Left cardiac atrium (tissue), 4 donors: ENCODE measurements at regions not wholly inside any gene's neighbourhood (a gene's known extent, or its start where the extent isn't known, plus 50 kb on each side); places are given as distances from the start of the nearest gene placed in this dataset.

Experiments used
- ATAC-seq, 2 donors: fragments of 200-7000 bp; cut with Tn5 transposase; one replicate each; pipeline ENCODE4 v1.9.1; 2020; ENCODE audit warnings: mild to moderate bottlenecking in 2 of 2, moderate library complexity in 2 of 2
- DNase-seq: peaks from one replicate; pipeline ENCODE4 v3.0.0-alpha.2; 2020
- intact Hi-C, 2 donors: fragments of 100-400 bp; cut with DNase I; formaldehyde crosslinking; loops; one replicate each; pipeline versions ENCODE4 v1.14.1 to v1.15.1; 2022 to 2023
- donor health status: DM: no; HTN: yes; CAD: no.
- donor health status: DM: no; HTN: yes; CAD: no; lungs with severe emphysema.
- donor health status: DM: yes; HTN: yes; CAD: no.
- donor health status: Dilated cardiomyopathy.

DNA sequence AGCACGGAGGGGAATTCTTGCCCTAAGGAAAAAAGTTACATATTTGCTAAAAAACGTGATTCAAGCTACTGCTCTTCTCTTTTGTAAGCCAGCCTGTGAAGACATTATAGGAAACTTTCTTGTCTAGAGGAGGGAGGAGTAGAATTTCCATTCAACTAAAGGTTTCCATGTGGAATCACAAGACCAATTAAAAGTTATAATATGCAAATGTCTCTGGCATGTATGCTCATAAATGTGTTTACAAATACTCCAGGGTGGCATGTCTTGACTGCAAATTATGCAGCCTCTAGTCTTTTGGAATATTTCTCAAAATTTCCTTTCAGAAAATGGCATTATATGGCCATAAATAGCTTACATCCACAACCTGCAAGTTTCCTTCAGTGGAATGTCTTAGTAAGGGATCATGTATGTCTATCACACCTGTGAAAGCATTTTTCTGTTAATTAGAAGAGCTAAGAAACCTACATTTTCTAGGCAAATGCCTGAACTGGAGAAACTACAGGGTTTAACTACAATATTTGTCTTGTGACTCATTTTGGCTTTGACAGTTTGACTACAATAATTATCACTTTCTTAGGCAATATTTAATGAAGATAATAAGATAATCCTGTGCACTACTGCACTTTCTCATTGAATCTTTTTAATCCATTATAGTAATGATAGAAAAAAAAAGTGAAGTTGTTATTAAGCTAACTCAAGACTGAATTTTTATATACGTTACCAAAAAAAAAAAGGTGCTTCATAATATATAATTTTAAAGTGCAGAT, 111.1 kb upstream of the C10orf90 start:
- DNase-seq (no peak), ATAC-seq (no peak)
- intact Hi-C loops, result no loop called here

DNA sequence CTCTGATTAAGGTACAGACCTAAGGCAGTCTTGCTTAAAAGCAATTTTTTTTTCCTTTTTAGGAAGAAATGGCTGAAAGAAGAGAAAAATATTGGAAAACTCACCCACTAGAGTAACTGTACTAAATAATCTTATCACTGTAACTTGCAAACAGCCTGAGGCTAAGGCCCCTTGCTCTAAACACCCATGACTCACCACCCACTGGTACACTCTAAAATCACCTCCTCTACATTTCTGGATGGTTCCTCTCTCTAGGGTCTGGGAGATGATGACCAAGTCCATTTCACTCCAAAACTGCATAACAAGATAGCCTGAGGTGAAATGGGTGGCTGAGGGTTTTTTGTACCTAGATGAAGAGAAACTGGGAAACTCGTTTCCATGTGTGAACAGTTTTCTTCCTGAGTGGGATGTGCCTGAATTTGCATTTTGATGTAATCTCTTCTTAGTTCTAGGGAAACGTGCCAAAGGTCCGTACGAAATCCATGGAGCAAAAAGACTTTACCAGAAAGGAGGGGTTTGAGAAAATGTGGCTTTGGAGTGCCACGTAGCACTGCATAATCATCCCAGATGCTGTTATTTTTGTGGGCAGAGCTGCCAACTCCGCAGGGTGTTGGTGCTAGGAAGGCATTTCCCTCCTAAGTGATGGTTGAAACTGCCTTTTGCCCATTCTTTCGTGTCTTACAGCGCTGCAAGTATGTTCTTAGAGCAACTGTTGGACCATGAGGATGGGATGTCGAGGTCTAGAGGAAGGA, 113.5 kb upstream of the C10orf90 start:
- intact Hi-C loops, result no loop called here
- ATAC-seq (no peak), DNase-seq (no peak)

DNA sequence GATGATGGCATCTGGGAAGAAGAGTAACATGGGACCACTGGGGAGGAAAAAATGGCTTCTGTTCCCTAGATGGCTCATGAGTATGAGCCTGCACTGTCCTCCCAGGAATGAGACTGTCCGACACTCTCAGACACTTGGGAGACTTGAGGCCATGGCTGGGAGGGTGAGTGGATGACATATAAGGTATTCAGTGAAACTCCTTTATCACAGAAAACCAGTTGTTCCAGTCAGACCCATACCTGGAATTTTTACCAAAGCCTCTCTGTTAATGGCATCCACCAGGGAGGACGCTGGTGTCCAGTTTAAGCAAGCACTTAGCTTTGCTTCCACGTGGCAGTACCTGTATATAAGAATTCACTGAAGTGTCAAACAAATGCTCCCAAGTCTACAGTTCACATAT, 116.7 kb upstream of the C10orf90 start:
- DNase-seq (no peak), ATAC-seq (no peak)
- intact Hi-C loops, result no loop called here

DNA sequence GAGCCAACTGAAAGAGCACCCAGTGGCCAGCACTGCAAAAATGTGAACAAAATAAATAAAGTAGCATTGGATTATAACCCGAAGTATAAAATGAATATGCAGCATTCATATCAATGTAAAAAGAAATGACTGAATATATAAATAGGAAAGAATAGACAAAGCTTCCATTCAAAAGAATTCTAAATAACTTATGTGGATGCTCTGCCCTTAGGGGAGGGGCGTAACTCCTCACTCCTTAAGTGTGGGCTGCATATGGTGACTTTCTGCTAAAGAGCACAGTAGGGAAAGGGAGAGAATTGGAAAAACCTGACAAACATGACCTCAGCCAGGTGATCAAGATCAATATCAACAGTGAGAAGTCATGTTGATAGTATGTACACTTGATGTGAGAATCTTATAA, 109.9 kb upstream of the DOCK1 start:
- DNase-seq (no peak), ATAC-seq (no peak)
- intact Hi-C loops, result no loop called here

DNA sequence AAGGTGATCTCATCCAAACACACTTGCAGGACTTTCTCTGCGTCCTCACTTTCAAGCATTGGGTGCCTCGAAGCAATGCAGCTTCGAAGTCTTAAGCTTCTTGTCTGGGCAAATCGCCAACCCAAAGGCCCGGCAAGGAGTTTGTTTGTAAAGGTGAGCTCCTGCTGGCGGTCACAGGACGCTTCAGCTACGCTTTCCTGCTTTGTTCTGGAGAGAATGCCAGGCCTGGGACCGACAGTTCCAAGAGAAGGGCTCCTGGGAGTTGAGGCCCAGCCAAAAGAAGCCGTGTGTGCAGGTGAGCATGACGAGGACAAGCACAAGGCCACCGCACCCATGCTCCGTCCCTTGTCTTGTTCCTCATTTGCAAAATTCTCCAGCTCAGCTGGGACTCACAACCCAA, 106.6 kb upstream of the DOCK1 start:
- ATAC-seq (no peak), DNase-seq (no peak)
- intact Hi-C loops, result no loop called here

DNA sequence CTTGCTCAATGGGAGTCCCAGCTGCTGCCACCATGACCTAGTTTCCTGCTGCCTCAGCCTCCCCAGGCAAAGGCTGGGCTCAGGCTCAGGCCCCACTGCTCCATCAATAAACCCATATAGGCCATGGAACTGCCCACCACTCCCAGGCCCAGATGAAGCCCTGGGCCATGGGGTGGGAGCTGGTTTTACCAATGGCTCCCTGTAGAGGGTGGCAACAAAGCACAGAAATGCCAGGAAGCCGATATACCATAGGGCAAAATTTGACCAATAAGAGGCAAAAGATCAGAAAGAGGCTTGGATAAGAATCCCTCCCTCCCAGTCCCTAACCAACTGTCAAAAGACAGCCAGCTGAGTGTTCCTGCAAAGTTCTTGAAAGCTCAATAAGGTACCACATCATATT, 101.8 kb upstream of the DOCK1 start:
- intact Hi-C loops, result no loop called here
- DNase-seq, result no peak
- no peak for ATAC-seq

DNA sequence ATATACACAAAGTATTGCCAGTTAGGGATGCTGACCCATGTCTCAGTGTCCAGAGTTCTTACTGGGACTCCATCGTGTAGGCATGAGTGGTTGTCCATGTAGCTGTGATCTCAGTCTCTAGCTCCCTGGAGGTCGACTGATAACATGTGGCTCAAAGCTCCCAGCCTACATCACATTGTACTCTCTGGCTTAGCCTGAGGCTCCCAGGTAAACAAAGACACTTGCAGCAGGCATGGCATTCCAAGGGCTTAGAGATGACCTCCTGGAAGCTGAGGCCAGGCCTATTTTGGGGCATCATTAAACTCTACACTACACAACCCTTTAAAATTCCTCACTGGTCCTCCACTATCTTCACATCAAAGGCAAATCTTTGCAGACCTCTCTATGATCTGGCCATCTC, 100.8 kb upstream of the DOCK1 start:
- ATAC-seq, result no peak
- intact Hi-C loops, result no loop called here
- DNase-seq, result no peak

DNA sequence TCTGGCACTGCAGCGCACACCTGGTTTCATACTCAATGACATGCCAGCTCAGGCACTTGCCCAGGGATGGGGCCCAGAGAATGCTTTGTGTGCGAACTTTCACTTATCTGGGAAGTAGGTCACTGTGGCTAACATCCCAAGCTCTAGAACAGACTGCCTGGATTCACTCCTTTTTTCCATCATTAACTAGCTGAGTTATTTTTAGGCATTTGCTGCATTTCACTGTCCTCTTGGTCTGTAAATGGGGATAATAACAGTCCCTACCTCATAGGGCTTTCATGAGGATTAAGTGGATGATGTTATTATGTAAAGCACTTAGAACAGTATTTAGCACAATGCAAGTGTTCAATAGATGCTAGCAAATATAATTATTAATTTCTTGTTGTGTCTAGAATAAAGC, 98.7 kb upstream of the DOCK1 start:
- no peak for DNase-seq
- ATAC-seq, result no peak
- intact Hi-C loops, result no loop called here

DNA sequence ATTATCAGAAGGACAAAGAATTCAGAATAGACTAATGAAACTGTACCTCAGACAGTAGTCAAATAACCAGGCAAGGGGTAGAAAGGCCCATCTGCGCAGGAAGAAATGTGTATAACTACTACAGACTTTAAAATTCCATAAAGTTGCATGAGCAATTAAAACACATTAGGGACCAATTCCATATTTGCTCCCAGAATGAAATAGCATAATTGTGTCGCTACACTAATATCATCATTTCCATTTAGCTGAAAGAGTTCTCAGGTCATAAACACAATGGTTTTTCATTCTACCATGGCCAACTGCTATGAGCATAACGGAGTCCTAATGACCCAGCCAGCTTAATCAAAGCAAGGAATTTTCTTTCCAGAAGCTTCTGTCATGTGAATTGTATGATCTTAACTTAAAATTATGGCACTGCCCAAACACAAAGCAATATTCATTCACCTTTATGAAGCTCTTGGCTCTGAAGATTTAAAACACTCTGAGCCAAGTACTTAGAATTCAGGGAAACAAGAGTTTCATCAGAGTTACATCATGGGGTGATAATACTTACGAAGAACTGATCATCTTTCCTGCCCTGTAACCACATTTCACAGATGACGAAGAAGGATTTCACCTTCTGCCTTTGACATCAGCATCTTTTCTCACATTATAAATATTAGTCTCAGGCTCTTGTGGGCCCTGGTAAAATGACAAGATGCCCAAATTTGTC, 98.1 kb upstream of the DOCK1 start:
- DNase-seq, result no peak
- intact Hi-C loops, result no loop called here
- ATAC-seq, result no peak

DNA sequence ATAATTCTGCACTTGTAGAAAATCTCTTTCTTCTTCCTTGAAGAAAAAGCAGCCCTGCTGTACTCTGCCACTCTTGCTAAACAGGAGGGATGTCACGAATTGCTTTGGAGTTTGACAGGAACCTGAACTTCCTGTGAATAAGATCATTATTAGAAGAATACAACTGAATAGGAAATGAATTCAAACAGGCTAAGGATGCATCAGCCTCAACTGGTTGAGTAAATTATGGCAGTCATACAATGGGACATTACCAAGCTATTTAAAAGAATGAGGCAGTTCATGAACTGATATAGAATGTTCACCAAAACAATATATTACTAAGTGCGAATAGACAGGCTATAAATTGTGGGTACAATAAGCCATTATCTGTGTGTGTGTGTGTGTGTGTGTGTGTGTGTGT, 97.1 kb upstream of the DOCK1 start:
- ATAC-seq (no peak), DNase-seq (no peak)
- intact Hi-C loops, result no loop called here

DNA sequence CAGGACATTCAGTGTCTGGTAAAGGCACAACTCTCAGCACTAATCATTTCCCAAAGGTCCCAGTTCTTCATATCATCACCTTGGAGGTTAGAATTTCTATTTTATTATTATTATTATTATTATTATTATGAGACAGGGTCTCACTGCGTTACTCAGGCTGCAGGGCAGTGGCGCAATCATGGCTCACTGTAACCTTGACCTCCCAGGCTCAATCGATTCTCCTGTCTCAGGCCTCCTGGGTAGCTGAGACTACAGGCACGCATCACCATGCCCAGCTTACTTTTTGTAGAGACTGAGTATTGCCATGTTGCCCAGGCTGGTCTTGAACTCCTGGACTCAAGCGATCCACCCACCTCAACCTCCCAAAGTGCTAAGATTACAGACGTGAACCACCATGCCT, 91.8 kb upstream of the DOCK1 start:
- ATAC-seq (no peak), DNase-seq (no peak)
- intact Hi-C loops, result no loop called here

DNA sequence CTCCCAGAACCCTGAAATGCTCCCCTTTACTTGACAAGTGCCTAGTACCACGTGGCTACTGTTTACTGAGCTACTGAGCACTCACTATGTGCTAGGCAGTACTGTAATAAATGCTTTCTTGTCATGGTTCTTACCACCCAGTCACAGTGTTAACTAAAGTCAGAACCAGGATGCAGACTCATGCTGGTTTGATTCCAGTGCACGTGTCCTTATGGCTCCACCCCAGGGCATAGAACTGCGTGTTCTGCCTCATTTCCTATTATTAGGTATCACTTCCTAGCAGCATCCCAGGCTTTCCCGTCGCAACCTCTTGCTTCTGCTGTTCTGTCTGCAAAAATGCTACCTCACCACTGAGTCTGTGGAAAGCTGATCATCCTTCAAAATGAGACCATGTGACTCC, 71.7 kb upstream of the DOCK1 start:
- ATAC-seq, result no peak
- no peak for DNase-seq

DNA sequence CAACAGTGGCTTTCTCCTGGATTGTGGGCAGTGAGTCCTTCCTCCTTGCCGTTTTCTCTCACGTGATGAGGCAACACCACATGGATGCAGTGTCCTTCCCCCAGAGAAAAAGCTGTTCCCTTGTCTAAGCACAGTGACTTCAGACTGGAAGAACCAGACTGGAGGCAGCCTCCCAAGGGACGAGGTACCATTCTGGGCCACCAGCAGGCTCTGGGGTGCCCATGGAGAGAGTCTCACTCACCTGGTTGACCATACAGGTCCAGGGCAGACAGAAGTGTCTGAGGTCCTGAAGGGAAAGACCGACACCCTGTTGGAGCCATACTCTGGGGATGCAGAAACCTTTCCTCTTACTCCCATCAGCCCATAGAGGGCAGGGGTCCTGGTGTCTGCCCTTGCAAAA, 69.2 kb upstream of the DOCK1 start:
- intact Hi-C loops, result no loop called here
- no peak for DNase-seq
- no peak for ATAC-seq

More for the DNA sequence above, 71.7 kb upstream of the DOCK1 start:
- intact Hi-C loops, result no loop called here

DNA sequence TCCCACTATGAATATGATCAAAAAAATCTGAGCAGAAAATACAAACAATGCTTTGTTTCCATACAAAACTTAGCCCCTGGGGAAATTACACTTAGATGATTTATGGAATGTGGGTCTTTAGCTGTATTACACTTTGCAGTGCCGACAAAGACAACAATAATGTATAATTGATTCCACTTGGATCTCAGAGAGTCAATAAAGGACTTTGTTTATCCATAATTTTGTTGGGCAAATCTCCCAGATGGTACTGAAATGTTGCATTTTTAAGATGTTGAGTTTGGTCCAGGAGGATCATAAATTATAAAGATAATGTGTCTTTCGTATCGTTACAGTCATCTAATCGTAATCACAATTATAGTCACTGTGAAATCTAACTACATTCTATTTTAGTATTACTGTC, 66.9 kb upstream of the DOCK1 start:
- intact Hi-C loops, result no loop called here
- no peak for ATAC-seq
- DNase-seq, result no peak

DNA sequence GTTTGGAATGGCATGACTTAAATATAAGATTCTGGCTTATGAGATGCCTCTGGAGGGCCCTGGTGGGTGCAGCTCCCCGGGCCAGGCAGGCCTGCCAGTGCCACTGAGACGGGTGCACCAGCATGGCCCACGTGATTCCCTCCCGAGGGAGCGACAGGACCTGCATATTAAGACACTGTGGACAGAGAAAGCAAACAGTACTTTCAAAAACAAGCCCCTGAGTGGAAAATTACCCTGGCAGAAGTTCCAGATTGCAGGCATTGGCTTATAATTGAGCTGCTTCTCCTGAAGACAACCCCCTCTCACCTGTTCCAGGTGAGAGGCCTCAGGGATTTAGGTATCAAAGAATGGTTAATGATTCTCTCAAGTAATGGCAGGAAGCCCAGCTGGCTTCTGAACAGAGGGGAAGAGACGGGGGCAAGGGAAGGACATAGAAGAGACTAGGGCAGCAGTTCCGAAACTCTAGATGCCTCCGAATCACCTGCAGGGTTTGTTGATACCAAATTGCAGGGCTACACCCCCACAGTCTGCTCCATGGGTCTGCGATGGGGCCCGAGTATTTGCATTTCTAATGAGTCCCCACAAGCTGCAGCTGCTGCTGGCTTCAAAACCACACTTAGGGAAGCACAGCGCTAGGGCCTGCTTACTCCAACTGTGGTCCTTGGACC, 66.0 kb upstream of the DOCK1 start:
- DNase-seq (no peak), ATAC-seq (no peak)
- intact Hi-C loops, result no loop called here

DNA sequence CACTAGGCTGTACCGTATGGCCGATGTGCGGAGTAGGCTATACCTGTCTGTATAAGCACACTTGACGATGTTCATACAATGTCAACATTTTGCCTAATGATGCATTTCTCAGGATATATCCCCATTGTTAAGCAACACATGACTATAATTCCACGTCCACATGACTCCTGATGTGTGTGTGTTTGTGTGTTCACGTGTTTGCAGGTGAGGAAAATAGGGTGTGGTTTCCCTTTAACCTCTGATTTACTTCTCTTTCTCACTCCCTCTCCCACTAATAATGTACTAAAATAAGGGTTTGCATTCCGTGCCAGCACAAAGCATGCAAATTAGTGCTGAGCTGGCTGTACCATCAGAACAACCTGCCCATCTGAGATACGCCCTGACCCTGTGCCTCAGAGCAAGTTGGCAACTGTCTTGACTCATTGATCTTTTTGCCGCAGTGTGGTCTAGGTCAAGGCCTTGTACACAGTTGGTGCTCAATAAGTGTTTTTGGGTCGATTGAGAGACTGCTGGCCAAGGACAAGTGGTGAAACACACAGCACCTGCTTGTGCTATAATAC, 64.6 kb upstream of the DOCK1 start:
- ATAC-seq (no peak), DNase-seq (no peak)
- intact Hi-C loops, result no loop called here

DNA sequence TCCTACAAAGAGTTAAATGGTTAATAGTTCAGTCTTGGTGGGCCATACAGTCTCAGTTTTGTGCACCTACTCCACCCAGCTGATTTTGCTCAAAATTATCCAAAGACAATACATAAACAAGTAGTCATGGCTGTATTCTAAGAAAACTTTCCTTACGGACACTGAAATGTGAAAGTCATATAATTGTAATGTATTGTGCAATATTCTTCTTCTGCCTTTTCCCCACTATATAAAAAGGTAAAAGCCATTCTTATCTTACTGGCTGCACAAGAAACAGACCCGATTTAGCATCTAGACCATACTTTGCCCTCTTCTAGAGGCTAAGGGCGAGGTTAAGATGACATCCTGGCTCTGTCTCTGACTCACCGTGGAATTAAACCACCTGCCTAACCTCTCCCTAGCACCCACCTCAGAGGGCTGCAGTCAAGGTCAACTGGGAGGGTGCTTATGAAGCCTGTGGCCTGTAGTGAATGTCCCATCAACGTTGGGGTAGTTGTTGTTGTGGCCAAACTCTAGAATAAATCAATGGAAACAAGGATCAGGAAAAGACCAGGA, 63.8 kb upstream of the DOCK1 start:
- intact Hi-C loops, result no loop called here
- DNase-seq, result no peak
- no peak for ATAC-seq

DNA sequence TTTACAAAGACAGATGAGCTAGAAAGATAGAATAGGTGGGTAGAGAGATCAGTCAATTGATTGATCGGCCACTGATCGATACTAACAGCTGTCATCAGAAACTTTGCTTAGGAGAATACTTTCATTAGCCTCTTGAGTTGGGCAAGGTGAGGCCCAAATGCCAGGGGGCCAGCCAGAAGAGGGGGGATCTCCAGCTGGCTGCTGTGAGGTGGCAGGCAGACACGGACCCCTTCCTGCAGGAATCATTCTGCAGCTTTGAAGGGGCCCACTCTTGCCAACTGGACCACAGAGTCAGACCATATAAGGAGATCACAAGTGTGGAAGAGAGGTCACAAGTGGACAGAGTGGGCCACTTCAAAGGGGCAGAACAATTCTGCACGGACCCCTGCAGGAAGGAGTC, 62.9 kb upstream of the DOCK1 start:
- ATAC-seq, result no peak
- intact Hi-C loops, result no loop called here

DNA sequence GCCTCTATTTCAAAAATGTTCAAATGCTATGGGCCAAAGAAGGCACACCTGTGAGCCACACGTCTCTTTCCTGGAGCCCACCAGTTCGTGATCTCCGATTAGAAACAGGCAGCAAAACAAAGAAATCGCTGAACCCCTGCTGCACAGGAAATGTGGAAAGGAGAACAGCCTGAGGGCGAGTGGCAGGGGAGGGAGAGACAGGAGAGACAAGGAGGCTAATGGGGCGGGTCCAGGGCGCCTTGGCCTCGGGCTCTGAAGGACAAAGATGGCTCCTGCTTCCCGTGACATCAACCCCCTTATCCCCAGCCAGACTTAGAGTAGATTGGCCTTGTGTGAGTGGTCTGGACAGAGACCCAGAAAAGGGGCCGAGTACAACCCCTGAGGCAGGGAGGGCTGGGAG, 62.4 kb upstream of the DOCK1 start:
- ATAC-seq, result no peak
- DNase-seq, result no peak
- intact Hi-C loops, result no loop called here

More for the DNA sequence above, 62.9 kb upstream of the DOCK1 start:
- no peak for DNase-seq
